HepG2 (cell line): ENCODE measurements at regions not wholly inside any gene's neighbourhood (a gene's known extent, or its start where the extent isn't known, plus 50 kb on each side); places are given as distances from the start of the nearest gene placed in this dataset.
A peak's percentile ranks its signal among the peaks of the same experiment; 100 is the strongest.

Experiments used
- GATAD1 ChIP-seq: IDR thresholded peaks from 2 replicates; pipeline ENCODE4 v1.6.1; 2016; ENCODE audit warnings: missing genetic modification reagents, missing compliant biosample characterization
- GFI1 ChIP-seq: sonication (generic); formaldehyde crosslinking; IDR thresholded peaks from 2 replicates; pipeline ENCODE4 v1.5.0; 2020; ENCODE audit warnings: missing genetic modification reagents, mild to moderate bottlenecking, borderline replicate concordance
- GPN1 ChIP-seq: sonication (generic); formaldehyde crosslinking; IDR thresholded peaks from 2 replicates; pipeline ENCODE4 v1.5.1; 2020; ENCODE audit warnings: missing genetic modification reagents, borderline replicate concordance
- HOXD1 ChIP-seq: sonication (generic); formaldehyde crosslinking; IDR thresholded peaks from 2 replicates; pipeline ENCODE4 v1.5.0; 2020; ENCODE audit warnings: missing genetic modification reagents
- KDM4B ChIP-seq: sonication (generic); formaldehyde crosslinking; IDR thresholded peaks from 2 replicates; pipeline ENCODE4 v1.4.0; 2020; ENCODE audit warnings: missing genetic modification reagents
- MATR3 ChIP-seq: sonication (generic); formaldehyde crosslinking; IDR thresholded peaks from 2 replicates; pipeline ENCODE4 v1.4.0; 2020; ENCODE audit warnings: missing genetic modification reagents
- MEIS1 ChIP-seq: sonication (generic); formaldehyde crosslinking; IDR thresholded peaks from 2 replicates; pipeline ENCODE4 v1.9.0; 2021; ENCODE audit warnings: mild to moderate bottlenecking, missing genetic modification reagents, moderate library complexity, borderline replicate concordance
- NR2F6 ChIP-seq, 2 experiments: IDR thresholded peaks; 2 replicates each; pipeline ENCODE4 v1.6.1; 2016; ENCODE audit warnings: antibody characterized with exemption in 1 of 2, mild to moderate bottlenecking in 1 of 2
- PHF21A ChIP-seq: sonication (generic); formaldehyde crosslinking; IDR thresholded peaks from 2 replicates; pipeline ENCODE4 v1.5.0; 2020; ENCODE audit warnings: mild to moderate bottlenecking, missing genetic modification reagents
- PITX1 ChIP-seq: sonication (generic); formaldehyde crosslinking; IDR thresholded peaks from 2 replicates; pipeline ENCODE4 v1.5.1; 2020; ENCODE audit warnings: mild to moderate bottlenecking, missing genetic modification reagents
- PRPF4 ChIP-seq: fragments of 200-400 bp; formaldehyde crosslinking; IDR thresholded peaks from 2 replicates; pipeline ENCODE4 v1.6.1; 2016; ENCODE audit warnings: low read length, low read depth; ENCODE audit not compliant: poor library complexity, severe bottlenecking
- SOX5 ChIP-seq: IDR thresholded peaks from 2 replicates; pipeline ENCODE4 v1.6.1; 2016; ENCODE audit warnings: borderline replicate concordance
- TCF7 ChIP-seq: sonication (generic); IDR thresholded peaks from 2 replicates; pipeline ENCODE4 v1.6.1; 2016; ENCODE audit warnings: antibody characterized with exemption, low read depth
- ZC3H4 ChIP-seq: sonication (generic); formaldehyde crosslinking; IDR thresholded peaks from 2 replicates; pipeline ENCODE4 v1.4.0; 2020; ENCODE audit warnings: missing genetic modification reagents, borderline replicate concordance
- ZMYM2 ChIP-seq: sonication (generic); formaldehyde crosslinking; IDR thresholded peaks from 2 replicates; pipeline ENCODE4 v1.8.0; 2022; ENCODE audit warnings: mild to moderate bottlenecking, missing genetic modification reagents
- ZNF10 ChIP-seq: sonication (generic); formaldehyde crosslinking; IDR thresholded peaks from 2 replicates; pipeline ENCODE4 v1.4.0; 2020; ENCODE audit warnings: mild to moderate bottlenecking, low read depth, missing genetic modification reagents, borderline replicate concordance
- ZNF552 ChIP-seq: sonication (generic); formaldehyde crosslinking; IDR thresholded peaks from 2 replicates; pipeline ENCODE4 v1.9.0; 2022; ENCODE audit warnings: missing genetic modification reagents, mild to moderate bottlenecking, borderline replicate concordance
- ZNF607 ChIP-seq: sonication (generic); formaldehyde crosslinking; IDR thresholded peaks from 2 replicates; pipeline ENCODE4 v1.5.1; 2020; ENCODE audit warnings: missing genetic modification reagents, mild to moderate bottlenecking, borderline replicate concordance
- ZNF841 ChIP-seq: sonication (generic); formaldehyde crosslinking; IDR thresholded peaks from 2 replicates; pipeline ENCODE4 v1.8.1; 2023; ENCODE audit warnings: missing genetic modification reagents, borderline replicate concordance
- ZSCAN12 ChIP-seq: sonication (generic); formaldehyde crosslinking; IDR thresholded peaks from 2 replicates; pipeline ENCODE4 v1.9.0; 2021; ENCODE audit warnings: mild to moderate bottlenecking, missing genetic modification reagents
- ZSCAN31 ChIP-seq: sonication (generic); formaldehyde crosslinking; IDR thresholded peaks from 2 replicates; pipeline ENCODE4 v1.5.0; 2020; ENCODE audit warnings: low read depth, mild to moderate bottlenecking, missing genetic modification reagents
- TF ChIP-seq, protein P1 (sequence below): sonication (generic); formaldehyde crosslinking; IDR thresholded peaks from 2 replicates; pipeline ENCODE4 v1.4.0; 2020; ENCODE audit warnings: missing genetic modification reagents, borderline replicate concordance
- TF ChIP-seq, protein P2 (sequence below): sonication (generic); formaldehyde crosslinking; IDR thresholded peaks from 2 replicates; pipeline ENCODE4 v1.5.0; 2020; ENCODE audit warnings: missing genetic modification reagents
- TF ChIP-seq, protein P3 (sequence below): sonication (generic); formaldehyde crosslinking; IDR thresholded peaks from 2 replicates; pipeline ENCODE4 v1.4.0; 2020; ENCODE audit warnings: missing genetic modification reagents
- TF ChIP-seq, protein P4 (sequence below): sonication (generic); formaldehyde crosslinking; IDR thresholded peaks from 2 replicates; pipeline ENCODE4 v1.5.1; 2020; ENCODE audit warnings: missing genetic modification reagents, mild to moderate bottlenecking, borderline replicate concordance

GRCh38 chr14:30355431-30355913, 203.5 kb upstream of the G2E3 start (continued):
- TF ChIP-seq, protein P1, sequence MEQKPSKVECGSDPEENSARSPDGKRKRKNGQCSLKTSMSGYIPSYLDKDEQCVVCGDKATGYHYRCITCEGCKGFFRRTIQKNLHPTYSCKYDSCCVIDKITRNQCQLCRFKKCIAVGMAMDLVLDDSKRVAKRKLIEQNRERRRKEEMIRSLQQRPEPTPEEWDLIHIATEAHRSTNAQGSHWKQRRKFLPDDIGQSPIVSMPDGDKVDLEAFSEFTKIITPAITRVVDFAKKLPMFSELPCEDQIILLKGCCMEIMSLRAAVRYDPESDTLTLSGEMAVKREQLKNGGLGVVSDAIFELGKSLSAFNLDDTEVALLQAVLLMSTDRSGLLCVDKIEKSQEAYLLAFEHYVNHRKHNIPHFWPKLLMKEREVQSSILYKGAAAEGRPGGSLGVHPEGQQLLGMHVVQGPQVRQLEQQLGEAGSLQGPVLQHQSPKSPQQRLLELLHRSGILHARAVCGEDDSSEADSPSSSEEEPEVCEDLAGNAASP (CRISPR knock-in tag): no peak
- TF ChIP-seq ZNF607 (CRISPR knock-in tag): no peak
- no peak for TF ChIP-seq GPN1
- no peak for TF ChIP-seq MEIS1 (CRISPR knock-in tag)
- no peak for TF ChIP-seq ZC3H4 (CRISPR knock-in tag)
- TF ChIP-seq PRPF4: no peak
- TF ChIP-seq TCF7: peak; percentile 81
- TF ChIP-seq ZSCAN31 (CRISPR knock-in tag): no peak
- no peak for TF ChIP-seq ZNF10
- TF ChIP-seq, protein P2, sequence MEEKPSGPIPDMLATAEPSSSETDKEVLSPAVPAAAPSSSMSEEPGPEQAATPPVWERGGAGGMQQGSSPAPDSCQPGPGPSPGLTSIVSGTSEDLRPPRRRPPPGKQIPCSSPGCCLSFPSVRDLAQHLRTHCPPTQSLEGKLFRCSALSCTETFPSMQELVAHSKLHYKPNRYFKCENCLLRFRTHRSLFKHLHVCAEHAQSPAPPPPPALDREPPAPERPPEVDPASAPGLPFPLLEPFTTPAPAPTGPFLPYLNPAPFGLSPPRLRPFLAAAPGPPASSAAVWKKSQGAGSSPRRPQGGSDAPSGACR (CRISPR knock-in tag): no peak
- TF ChIP-seq PHF21A (CRISPR knock-in tag): peak; percentile 40; the same call in 1 of the 2 replicates
- no peak for TF ChIP-seq ZNF841 (CRISPR knock-in tag)
- no peak for TF ChIP-seq ZNF552
- TF ChIP-seq NR2F6 (IDR thresholded peaks at IDR 0.05): peak; percentile 96
- TF ChIP-seq NR2F6 (CRISPR knock-in tag; IDR thresholded peaks at IDR 0.05): peak; percentile 71
- TF ChIP-seq, protein P3, sequence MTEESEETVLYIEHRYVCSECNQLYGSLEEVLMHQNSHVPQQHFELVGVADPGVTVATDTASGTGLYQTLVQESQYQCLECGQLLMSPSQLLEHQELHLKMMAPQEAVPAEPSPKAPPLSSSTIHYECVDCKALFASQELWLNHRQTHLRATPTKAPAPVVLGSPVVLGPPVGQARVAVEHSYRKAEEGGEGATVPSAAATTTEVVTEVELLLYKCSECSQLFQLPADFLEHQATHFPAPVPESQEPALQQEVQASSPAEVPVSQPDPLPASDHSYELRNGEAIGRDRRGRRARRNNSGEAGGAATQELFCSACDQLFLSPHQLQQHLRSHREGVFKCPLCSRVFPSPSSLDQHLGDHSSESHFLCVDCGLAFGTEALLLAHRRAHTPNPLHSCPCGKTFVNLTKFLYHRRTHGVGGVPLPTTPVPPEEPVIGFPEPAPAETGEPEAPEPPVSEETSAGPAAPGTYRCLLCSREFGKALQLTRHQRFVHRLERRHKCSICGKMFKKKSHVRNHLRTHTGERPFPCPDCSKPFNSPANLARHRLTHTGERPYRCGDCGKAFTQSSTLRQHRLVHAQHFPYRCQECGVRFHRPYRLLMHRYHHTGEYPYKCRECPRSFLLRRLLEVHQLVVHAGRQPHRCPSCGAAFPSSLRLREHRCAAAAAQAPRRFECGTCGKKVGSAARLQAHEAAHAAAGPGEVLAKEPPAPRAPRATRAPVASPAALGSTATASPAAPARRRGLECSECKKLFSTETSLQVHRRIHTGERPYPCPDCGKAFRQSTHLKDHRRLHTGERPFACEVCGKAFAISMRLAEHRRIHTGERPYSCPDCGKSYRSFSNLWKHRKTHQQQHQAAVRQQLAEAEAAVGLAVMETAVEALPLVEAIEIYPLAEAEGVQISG (CRISPR knock-in tag): no peak
- no peak for TF ChIP-seq HOXD1 (CRISPR knock-in tag)
- TF ChIP-seq ZMYM2 (CRISPR knock-in tag): peak; percentile 32; the same call in 1 of the 2 replicates
- TF ChIP-seq MATR3 (CRISPR knock-in tag): no peak
- TF ChIP-seq GFI1 (CRISPR knock-in tag): peak; percentile 97
- TF ChIP-seq KDM4B (CRISPR knock-in tag): no peak
- no peak for TF ChIP-seq PITX1 (CRISPR knock-in tag)
- no peak for TF ChIP-seq GATAD1 (CRISPR knock-in tag)
- no peak for TF ChIP-seq ZSCAN12 (CRISPR knock-in tag)
- no peak; the same call in none of the 2 replicates for TF ChIP-seq SOX5 (CRISPR knock-in tag)
- TF ChIP-seq, protein P4, sequence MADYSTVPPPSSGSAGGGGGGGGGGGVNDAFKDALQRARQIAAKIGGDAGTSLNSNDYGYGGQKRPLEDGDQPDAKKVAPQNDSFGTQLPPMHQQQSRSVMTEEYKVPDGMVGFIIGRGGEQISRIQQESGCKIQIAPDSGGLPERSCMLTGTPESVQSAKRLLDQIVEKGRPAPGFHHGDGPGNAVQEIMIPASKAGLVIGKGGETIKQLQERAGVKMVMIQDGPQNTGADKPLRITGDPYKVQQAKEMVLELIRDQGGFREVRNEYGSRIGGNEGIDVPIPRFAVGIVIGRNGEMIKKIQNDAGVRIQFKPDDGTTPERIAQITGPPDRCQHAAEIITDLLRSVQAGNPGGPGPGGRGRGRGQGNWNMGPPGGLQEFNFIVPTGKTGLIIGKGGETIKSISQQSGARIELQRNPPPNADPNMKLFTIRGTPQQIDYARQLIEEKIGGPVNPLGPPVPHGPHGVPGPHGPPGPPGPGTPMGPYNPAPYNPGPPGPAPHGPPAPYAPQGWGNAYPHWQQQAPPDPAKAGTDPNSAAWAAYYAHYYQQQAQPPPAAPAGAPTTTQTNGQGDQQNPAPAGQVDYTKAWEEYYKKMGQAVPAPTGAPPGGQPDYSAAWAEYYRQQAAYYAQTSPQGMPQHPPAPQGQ (CRISPR knock-in tag): no peak
